ENCODE measurements at regions not wholly inside any gene's neighbourhood (a gene's known extent, or its start where the extent isn't known, plus 50 kb on each side); places are given as distances from the start of the nearest gene placed in this dataset.

DNA sequence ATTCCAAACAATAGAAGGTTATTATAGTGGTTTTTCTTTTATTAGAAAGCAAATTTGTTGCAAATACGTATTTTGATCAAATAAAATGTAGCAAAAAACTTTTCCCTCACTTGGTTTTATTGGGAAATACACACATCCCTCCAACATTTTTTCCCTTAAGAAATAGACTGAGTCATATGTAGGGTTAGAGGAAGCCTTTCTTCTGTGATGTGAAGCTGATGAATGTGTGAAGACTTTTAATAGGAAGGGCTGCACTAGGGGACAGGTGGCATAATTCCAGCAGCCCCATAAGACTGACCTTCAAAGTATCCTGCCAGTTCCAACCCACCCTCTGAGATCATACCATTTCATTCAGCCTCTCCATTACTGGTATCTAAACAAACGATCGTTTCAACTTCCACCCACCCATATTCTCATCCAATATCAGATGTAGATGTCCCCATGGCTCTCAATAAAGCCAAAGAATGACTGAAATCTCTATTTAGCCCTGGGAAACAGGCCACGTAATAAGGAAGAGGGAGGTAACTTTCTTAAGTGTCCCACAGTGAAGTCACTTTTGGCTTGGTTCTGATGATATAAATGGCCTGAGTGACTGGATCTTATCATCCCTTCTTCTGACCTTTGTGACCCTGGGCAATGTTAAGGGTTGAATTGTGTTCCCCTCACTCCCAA lies 64.7 kb upstream of the LPAR1 start:
- Histone ChIP-seq H3K9me3 (replicated peaks; ENCODE audit: control insufficient read depth, insufficient read depth, low read length) (no peaks in the 10 kb centered on the region), H3K27ac (ENCODE audit: insufficient read depth, low read depth, low read length) (no peak overlapping the region), H3K4me1 (ENCODE audit: control insufficient read depth, extremely low read depth, insufficient read depth, low read length) (no peaks in the 10 kb centered on the region), H2AFZ (ENCODE audit: low read depth, low read length) (no peak overlapping the region), H4K20me1 (replicated peaks; ENCODE audit: control insufficient read depth, extremely low read depth, insufficient read depth, low read length) (no peaks in the 10 kb centered on the region), H3K36me3 (ENCODE audit: control insufficient read depth in 2 of 2, extremely low read depth in 1 of 2, insufficient read depth in 2 of 2, low read length in 2 of 2) (no peaks in the 10 kb centered on the region), H3K9ac (replicated peaks; ENCODE audit: extremely low read depth, insufficient read depth, low read length) (no peak overlapping the region), H3K4me2 (ENCODE audit: insufficient read depth, low read length) (no peak overlapping the region), H3K79me2 (ENCODE audit: control insufficient read depth, insufficient read depth, low read length) (no peaks in the 10 kb centered on the region), H3K9me1 (replicated peaks; ENCODE audit: control insufficient read depth, extremely low read depth, insufficient read depth, low read length) (no peaks in the 10 kb centered on the region), H3K4me3 (replicated peaks in 1 of 3; ENCODE audit: insufficient read depth in 1 of 3, low read depth in 1 of 3, low read length in 3 of 3) (no peak overlapping the region), H3K27me3 (ENCODE audit: control insufficient read depth in 2 of 2, insufficient read depth in 2 of 2, low read length in 2 of 2) (no peaks in the 10 kb centered on the region)
- BruUV-seq (replicated peaks), result no TSS peak
- intact Hi-C loops (cut with micrococcal nuclease), result no loop called here
- ChIA-PET CTCF (no interaction called here), POLR2A (no interaction called here)
- no peak for TF ChIP-seq FOS (IDR thresholded peaks at IDR 0.05; ENCODE audit: borderline replicate concordance, insufficient read depth, low read length)
- no peak for TF ChIP-seq MYC (IDR thresholded peaks at IDR 0.05; ENCODE audit: low read depth, low read length)
- TF ChIP-seq GATA2 (IDR thresholded peaks at IDR 0.05; ENCODE audit: insufficient read depth, insufficient read length, low read depth, low read length), result no peak
- TF ChIP-seq CTCF (IDR thresholded peaks at IDR 0.05; ENCODE audit: extremely low read depth in 1 of 2, insufficient read depth in 1 of 2, low read depth in 1 of 2, low read length in 2 of 2), result no peak
- no peak for TF ChIP-seq POLR2A (IDR thresholded peaks at IDR 0.05; ENCODE audit: low read depth, low read length)
- TF ChIP-seq, protein P1, sequence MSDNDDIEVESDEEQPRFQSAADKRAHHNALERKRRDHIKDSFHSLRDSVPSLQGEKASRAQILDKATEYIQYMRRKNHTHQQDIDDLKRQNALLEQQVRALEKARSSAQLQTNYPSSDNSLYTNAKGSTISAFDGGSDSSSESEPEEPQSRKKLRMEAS (IDR thresholded peaks at IDR 0.05; ENCODE audit: insufficient read depth, insufficient read length), result no peak
- TF ChIP-seq POLR2AphosphoS5 (IDR thresholded peaks at IDR 0.05; ENCODE audit: insufficient read depth, low read depth, low read length), result no peak
- no peak for TF ChIP-seq EZH2 (IDR thresholded peaks at IDR 0.05; ENCODE audit: borderline replicate concordance, low read depth, low read length, severe bottlenecking)
- TF ChIP-seq JUN (IDR thresholded peaks at IDR 0.05; ENCODE audit: borderline replicate concordance, insufficient read depth, insufficient read length, low read depth), result no peak
- FAIRE-seq, result no peak
- dilution Hi-C loops (cut with MboI; ENCODE audit: extremely low pct_ligation_motif_present, low sequenced_read_pairs), result no loop called here
- no peak for DNase-seq (ENCODE audit: low read depth, low spot score)

Measured in endothelial cell of umbilical vein (primary cell).